BLaER1 treated with 17β-estradiol and CSF1 and Interleukin-3, amounts not matched to agents 10 nM and 100 nM (cell line): ENCODE measurements at regions not wholly inside any gene's neighbourhood (a gene's known extent, or its start where the extent isn't known, plus 50 kb on each side); places are given as distances from the start of the nearest gene placed in this dataset.

Experiments
- H3K27ac ChIP-seq, 11 experiments: shearing (Covaris generic); formaldehyde crosslinking; 2 replicates each; pipeline ENCODE4 v1.8.1; 2022
- H3K27me3 ChIP-seq, 11 experiments: shearing (Covaris generic); formaldehyde crosslinking; 2 replicates each; pipeline ENCODE4 v1.8.1; 2022
- H3K36me3 ChIP-seq, 11 experiments: shearing (Covaris generic); formaldehyde crosslinking; 2 replicates each; pipeline ENCODE4 v1.8.1; 2022
- H3K4me1 ChIP-seq, 10 experiments: shearing (Covaris generic); formaldehyde crosslinking; 2 replicates each; pipeline ENCODE4 v1.8.1; 2022
- H3K4me2 ChIP-seq, 11 experiments: shearing (Covaris generic); formaldehyde crosslinking; 2 replicates each; pipeline ENCODE4 v1.8.1; 2022
- H3K4me3 ChIP-seq, 10 experiments: shearing (Covaris generic); formaldehyde crosslinking; 2 replicates each; pipeline ENCODE4 v1.8.1; 2022
- H3K9ac ChIP-seq, 11 experiments: shearing (Covaris generic); formaldehyde crosslinking; 2 replicates each; pipeline ENCODE4 v1.8.1; 2022
- H3K9me3 ChIP-seq, 11 experiments: shearing (Covaris generic); formaldehyde crosslinking; replicated peaks in 1 of 11; 2 replicates each; pipeline ENCODE4 v1.8.1; 2022
- H4K20me1 ChIP-seq, 11 experiments: shearing (Covaris generic); formaldehyde crosslinking; 2 replicates each; pipeline ENCODE4 v1.8.1; 2022
- Cebpa-rat ChIP-seq, 11 experiments: shearing (Covaris generic); IDR thresholded peaks; 2 replicates each; pipeline ENCODE4 v1.8.1; 2022

GRCh38 chrX:73508861-73509260 lies 54.1 kb upstream of the CHIC1 start:
- Histone ChIP-seq H3K36me3 (no peaks in the 10 kb centered on the region), H3K4me1 (no peaks in the 10 kb centered on the region), H3K27me3 (peaks cover 25 to 71% (median 55%) of the 10 kb centered on the region in 11 experiments), H4K20me1 (no peaks in the 10 kb centered on the region), H3K4me3 (no peak overlapping the region), H3K9ac (no peak overlapping the region), H3K27ac (no peak overlapping the region), H3K4me2 (no peak overlapping the region), H3K9me3 (peaks cover 0 to 3% (median 0%) of the 10 kb centered on the region in 11 experiments; a peak in 1 of 22 replicates)
- TF ChIP-seq Cebpa-rat (IDR thresholded peaks at IDR 0.05), result no peak
